Fibroblast of the aortic adventitia (primary cell): ENCODE measurements at regions not wholly inside any gene's neighbourhood (a gene's known extent, or its start where the extent isn't known, plus 50 kb on each side); places are given as distances from the start of the nearest gene placed in this dataset.

ENCODE experiments used
- DNase-seq: peaks from one replicate; pipeline ENCODE4 v3.0.0-alpha.2; 2010; ENCODE audit warnings: low read depth
- H3K4me3 ChIP-seq: 2 replicates; pipeline ENCODE4 v1.5.1; 2011; ENCODE audit warnings: low read depth, mild to moderate bottlenecking, control low read depth, low read length, moderate library complexity
- CTCF ChIP-seq: IDR thresholded peaks from 2 replicates; pipeline ENCODE4 v1.5.1; 2011; ENCODE audit warnings: mild to moderate bottlenecking, low read length, control low read depth, inconsistent platforms; ENCODE audit not compliant: insufficient read depth

- TF ChIP-seq CTCF = no peak
- DNase-seq = no peak
- no peak overlapping the region for H3K4me3 ChIP-seq
These were observed 77.1 kb upstream of the FUT8 start for GRCh38 chr14:65335411-65335947.

GRCh38 chr14:65336191-65336591 lies 76.3 kb upstream of the FUT8 start:
- H3K4me3 ChIP-seq = no peak overlapping the region
- TF ChIP-seq CTCF = no peak
- DNase-seq = peak; percentile 69

- DNase-seq = no peak
- no peak overlapping the region for H3K4me3 ChIP-seq
- TF ChIP-seq CTCF = no peak
These were observed 72.7 kb upstream of the FUT8 start for GRCh38 chr14:65339866-65340265.

- DNase-seq = no peak
- TF ChIP-seq CTCF = no peak
- H3K4me3 ChIP-seq = no peak overlapping the region
These were observed 68.5 kb upstream of the FUT8 start for GRCh38 chr14:65344011-65344410.

GRCh38 chr14:65345266-65345665 lies 67.3 kb upstream of the FUT8 start:
- H3K4me3 ChIP-seq = no peak overlapping the region
- no peak for TF ChIP-seq CTCF
- DNase-seq = no peak

- DNase-seq = no peak
- H3K4me3 ChIP-seq = no peak overlapping the region
- TF ChIP-seq CTCF = no peak
These were observed 66.1 kb upstream of the FUT8 start for GRCh38 chr14:65346474-65346873.

GRCh38 chr14:65346895-65347294 lies 65.6 kb upstream of the FUT8 start:
- no peak for TF ChIP-seq CTCF
- no peak for DNase-seq

More at GRCh38 chr14:65346895-65347294, 65.6 kb upstream of the FUT8 start:
- H3K4me3 ChIP-seq = no peak overlapping the region
